NOMO-1 (cell line): ENCODE measurements at regions not wholly inside any gene's neighbourhood (a gene's known extent, or its start where the extent isn't known, plus 50 kb on each side); places are given as distances from the start of the nearest gene placed in this dataset.
"Not testable (repeated sequence)": the region's sequence is repeated elsewhere in the genome, so short reads cannot be mapped to it uniquely, and the experiment has no call there.

ENCODE experiments used
- DNase-seq, 2 experiments: peaks; one replicate each; lab custom pipeline; 2025; ENCODE audit not compliant: unreplicated experiment in 2 of 2; lab: John Stamatoyannopoulos, UW

- no peak for DNase-seq
These were observed 321.7 kb upstream of the ZC3H15 start for GRCh38 chr2:186164325-186164724.

- no peak for DNase-seq
These were observed 315.4 kb upstream of the ZC3H15 start for GRCh38 chr2:186170693-186171092.

GRCh38 chr2:186181625-186182024 is 304.4 kb upstream of the ZC3H15 start:
- DNase-seq, result no peak

- not testable (repeated sequence) for DNase-seq
These were observed 303.7 kb upstream of the ZC3H15 start for GRCh38 chr2:186182366-186182765.

GRCh38 chr2:186183406-186183805 is 302.7 kb upstream of the ZC3H15 start:
- peak in 1 of 2 experiments; percentile 1 for DNase-seq

GRCh38 chr2:186187854-186188253 is 298.2 kb upstream of the ZC3H15 start:
- DNase-seq, result no peak

- no peak for DNase-seq
These were observed 296.2 kb upstream of the ZC3H15 start for GRCh38 chr2:186189816-186190215.

- no peak for DNase-seq
These were observed 290.4 kb upstream of the ZC3H15 start for GRCh38 chr2:186195696-186196095.

GRCh38 chr2:186197955-186198354 is 288.1 kb upstream of the ZC3H15 start:
- no peak for DNase-seq

GRCh38 chr2:186199029-186199428 is 287.0 kb upstream of the ZC3H15 start:
- no peak for DNase-seq

- no peak for DNase-seq
These were observed 284.7 kb upstream of the ZC3H15 start for GRCh38 chr2:186201371-186201770.

- peak in 1 of 2 experiments; percentile 3 for DNase-seq
These were observed 280.7 kb upstream of the ZC3H15 start for GRCh38 chr2:186205254-186205911.

- DNase-seq, result no peak
These were observed 276.5 kb upstream of the ZC3H15 start for GRCh38 chr2:186209532-186209931.

GRCh38 chr2:186220409-186220808 is 265.7 kb upstream of the ZC3H15 start:
- no peak for DNase-seq

- no peak for DNase-seq
These were observed 256.8 kb upstream of the ZC3H15 start for GRCh38 chr2:186229265-186229664.

GRCh38 chr2:186241874-186242273 is 244.2 kb upstream of the ZC3H15 start:
- no peak for DNase-seq

- DNase-seq, result no peak
These were observed 231.3 kb upstream of the ZC3H15 start for GRCh38 chr2:186254759-186255158.

- no peak for DNase-seq
These were observed 230.2 kb upstream of the ZC3H15 start for GRCh38 chr2:186255823-186256222.

GRCh38 chr2:186256540-186256939 is 229.5 kb upstream of the ZC3H15 start:
- DNase-seq, result peak in 1 of 2 experiments; percentile 21

- no peak for DNase-seq
These were observed 222.3 kb upstream of the ZC3H15 start for GRCh38 chr2:186263673-186264250.

- DNase-seq, result no peak
These were observed 216.5 kb upstream of the ZC3H15 start for GRCh38 chr2:186269536-186269935.

GRCh38 chr2:186273953-186274352 is 212.1 kb upstream of the ZC3H15 start:
- no peak for DNase-seq
